ENCODE measurements at regions not wholly inside any gene's neighbourhood (a gene's known extent, or its start where the extent isn't known, plus 50 kb on each side); places are given as distances from the start of the nearest gene placed in this dataset.
"Not testable (repeated sequence)": the region's sequence is repeated elsewhere in the genome, so short reads cannot be mapped to it uniquely, and the experiment has no call there.

GRCh38 chr9:19885608-19886007 lies 96.8 kb upstream of the SLC24A2 start:
- H3K9me3 ChIP-seq (ENCODE audit: low read depth, low read length), result no peaks in the 10 kb centered on the region
- H3K4me3 ChIP-seq (ENCODE audit: low read length), result no peak overlapping the region
- H3K27me3 ChIP-seq (ENCODE audit: insufficient read depth, low read length), result no peaks in the 10 kb centered on the region
- no peaks in the 10 kb centered on the region for H3K4me1 ChIP-seq (ENCODE audit: insufficient read depth, low read length)

- no peaks in the 10 kb centered on the region for H3K27me3 ChIP-seq (ENCODE audit: insufficient read depth, low read length)
- no peak overlapping the region for H3K4me3 ChIP-seq (ENCODE audit: low read length)
- H3K9me3 ChIP-seq (ENCODE audit: low read depth, low read length), result no peaks in the 10 kb centered on the region
- H3K4me1 ChIP-seq (ENCODE audit: insufficient read depth, low read length), result no peaks in the 10 kb centered on the region
These were observed 90.2 kb upstream of the SLC24A2 start for GRCh38 chr9:19879062-19879461.

- H3K9me3 ChIP-seq (ENCODE audit: low read depth, low read length), result no peaks in the 10 kb centered on the region
- H3K4me3 ChIP-seq (ENCODE audit: low read length), result no peak overlapping the region
- no peaks in the 10 kb centered on the region for H3K4me1 ChIP-seq (ENCODE audit: insufficient read depth, low read length)
- H3K27me3 ChIP-seq (ENCODE audit: insufficient read depth, low read length), result no peaks in the 10 kb centered on the region
These were observed 87.9 kb upstream of the SLC24A2 start for GRCh38 chr9:19876569-19877316.

GRCh38 chr9:19875291-19875920 lies 86.6 kb upstream of the SLC24A2 start:
- no peaks in the 10 kb centered on the region for H3K9me3 ChIP-seq (ENCODE audit: low read depth, low read length)
- H3K27me3 ChIP-seq (ENCODE audit: insufficient read depth, low read length), result no peaks in the 10 kb centered on the region

GRCh38 chr9:19873188-19873587 lies 84.4 kb upstream of the SLC24A2 start:
- H3K9me3 ChIP-seq (ENCODE audit: low read depth, low read length); H3K4me3 ChIP-seq (ENCODE audit: low read length); H3K4me1 ChIP-seq (ENCODE audit: insufficient read depth, low read length); H3K27me3 ChIP-seq (ENCODE audit: insufficient read depth, low read length): not testable (repeated sequence)

More at GRCh38 chr9:19875291-19875920, 86.6 kb upstream of the SLC24A2 start:
- no peaks in the 10 kb centered on the region for H3K4me1 ChIP-seq (ENCODE audit: insufficient read depth, low read length)
- H3K4me3 ChIP-seq (ENCODE audit: low read length), result no peak overlapping the region

GRCh38 chr9:19870988-19871387 lies 82.2 kb upstream of the SLC24A2 start:
- no peaks in the 10 kb centered on the region for H3K4me1 ChIP-seq (ENCODE audit: insufficient read depth, low read length)
- H3K4me3 ChIP-seq (ENCODE audit: low read length), result no peak overlapping the region
- H3K9me3 ChIP-seq (ENCODE audit: low read depth, low read length), result no peaks in the 10 kb centered on the region
- H3K27me3 ChIP-seq (ENCODE audit: insufficient read depth, low read length), result no peaks in the 10 kb centered on the region

- H3K9me3 ChIP-seq (ENCODE audit: low read depth, low read length), result no peaks in the 10 kb centered on the region
- H3K4me1 ChIP-seq (ENCODE audit: insufficient read depth, low read length), result no peaks in the 10 kb centered on the region
- no peak overlapping the region for H3K4me3 ChIP-seq (ENCODE audit: low read length)
- no peaks in the 10 kb centered on the region for H3K27me3 ChIP-seq (ENCODE audit: insufficient read depth, low read length)
These were observed 52.1 kb upstream of the SLC24A2 start for GRCh38 chr9:19840953-19841352.

Measured in mononuclear cell (primary cell).